ENCODE measurements at regions not wholly inside any gene's neighbourhood (a gene's known extent, or its start where the extent isn't known, plus 50 kb on each side); places are given as distances from the start of the nearest gene placed in this dataset.
A peak's percentile ranks its signal among the peaks of the same experiment; 100 is the strongest.

GRCh38 chr18:24659827-24660720, 199.6 kb downstream of the HRH4 start:
- peak; percentile 78 for ATAC-seq
- intact Hi-C loops (cut with micrococcal nuclease), result no loop called here
- peak; percentile 66 for DNase-seq

GRCh38 chr18:24660956-24661355, 200.5 kb downstream of the HRH4 start:
- DNase-seq, result no peak
- intact Hi-C loops (cut with micrococcal nuclease), result no loop called here
- ATAC-seq, result no peak

GRCh38 chr18:24662412-24662821, 202.0 kb downstream of the HRH4 start:
- peak; percentile 65 for ATAC-seq
- no peak for DNase-seq
- intact Hi-C loops (cut with micrococcal nuclease), result no loop called here

- ATAC-seq (no peak), DNase-seq (no peak)
- intact Hi-C loops (cut with micrococcal nuclease), result no loop called here
Observed at GRCh38 chr18:24663026-24663425, 202.6 kb downstream of the HRH4 start.

- ATAC-seq (no peak), DNase-seq (no peak)
- intact Hi-C loops (cut with micrococcal nuclease), result no loop called here
Observed at GRCh38 chr18:24669015-24669414, 208.6 kb downstream of the HRH4 start.

GRCh38 chr18:24669502-24669901, 209.1 kb downstream of the HRH4 start:
- ATAC-seq, result no peak
- intact Hi-C loops (cut with micrococcal nuclease), result no loop called here

GRCh38 chr18:24672165-24672941, 211.9 kb downstream of the HRH4 start:
- DNase-seq, result no peak
- ATAC-seq, result no peak
- intact Hi-C loops (cut with micrococcal nuclease), result no loop called here

More at GRCh38 chr18:24669502-24669901, 209.1 kb downstream of the HRH4 start:
- no peak for DNase-seq

- DNase-seq (no peak), ATAC-seq (no peak)
- intact Hi-C loops (cut with micrococcal nuclease), result no loop called here
Observed at GRCh38 chr18:24674200-24674599, 213.8 kb downstream of the HRH4 start.

GRCh38 chr18:24674605-24675004, 214.2 kb downstream of the HRH4 start:
- ATAC-seq (no peak), DNase-seq (no peak)
- intact Hi-C loops (cut with micrococcal nuclease), result no loop called here

GRCh38 chr18:24677011-24677410, 216.6 kb downstream of the HRH4 start:
- ATAC-seq (peak; percentile 45), DNase-seq (no peak)
- intact Hi-C loops (cut with micrococcal nuclease), result no loop called here

GRCh38 chr18:24678107-24678506, 217.7 kb downstream of the HRH4 start:
- intact Hi-C loops (cut with micrococcal nuclease), result no loop called here
- DNase-seq (no peak), ATAC-seq (no peak)

GRCh38 chr18:24678626-24679025, 218.2 kb downstream of the HRH4 start:
- no peak for ATAC-seq

GRCh38 chr18:24679062-24679461, 218.6 kb downstream of the HRH4 start:
- DNase-seq (no peak), ATAC-seq (no peak)
- intact Hi-C loops (cut with micrococcal nuclease), result no loop called here

More at GRCh38 chr18:24678626-24679025, 218.2 kb downstream of the HRH4 start:
- intact Hi-C loops (cut with micrococcal nuclease), result no loop called here
- no peak for DNase-seq

- ATAC-seq, result no peak
- intact Hi-C loops (cut with micrococcal nuclease), result no loop called here
Observed at GRCh38 chr18:24683925-24684324, 223.5 kb downstream of the HRH4 start.

GRCh38 chr18:24685254-24685959, 225.0 kb downstream of the HRH4 start:
- DNase-seq, result no peak
- intact Hi-C loops (cut with micrococcal nuclease), result no loop called here

More at GRCh38 chr18:24683925-24684324, 223.5 kb downstream of the HRH4 start:
- no peak for DNase-seq

GRCh38 chr18:24695168-24695567, 234.7 kb downstream of the HRH4 start:
- DNase-seq (no peak), ATAC-seq (no peak)
- intact Hi-C loops (cut with micrococcal nuclease), result no loop called here

More at GRCh38 chr18:24685254-24685959, 225.0 kb downstream of the HRH4 start:
- no peak for ATAC-seq

- intact Hi-C loops (cut with micrococcal nuclease), result no loop called here
- DNase-seq, result no peak
- ATAC-seq, result no peak
Observed at GRCh38 chr18:24702001-24702515, 241.6 kb downstream of the HRH4 start.

- intact Hi-C loops (cut with micrococcal nuclease), result no loop called here
- ATAC-seq (no peak), DNase-seq (no peak)
Observed at GRCh38 chr18:24703316-24703715, 242.9 kb downstream of the HRH4 start.

GRCh38 chr18:24704946-24705630, 244.7 kb downstream of the HRH4 start:
- ATAC-seq (no peak), DNase-seq (no peak)
- intact Hi-C loops (cut with micrococcal nuclease), result no loop called here

Data from left ventricle myocardium superior (tissue), 1 donor.